HEK293 (cell line): ENCODE measurements at regions not wholly inside any gene's neighbourhood (a gene's known extent, or its start where the extent isn't known, plus 50 kb on each side); places are given as distances from the start of the nearest gene placed in this dataset.

Experiments used
- CTCF ChIA-PET: fragments of 350-600 bp; formaldehyde crosslinking; extraction: SDS; loops from one replicate; lab custom pipeline; 2021; ENCODE audit warnings: antibody characterized with exemption; lab: Yijun Ruan, JAX
- POLR2A ChIA-PET: fragments of 300-600 bp; formaldehyde crosslinking; extraction: SDS; loops from one replicate; lab custom pipeline; 2020; ENCODE audit warnings: antibody characterized with exemption, inconsistent platforms; lab: Yijun Ruan, JAX
- H3K27ac ChIP-seq: fragments of 200-500 bp; sonication (Bioruptor generic); 2 replicates; pipeline ENCODE4 v1.5.1; 2014; ENCODE audit warnings: low read depth, low read length, control low read depth, inconsistent platforms; ENCODE audit errors: extremely low read depth
- H3K36me3 ChIP-seq, 2 experiments: fragments of 200-500 bp in 1 of 2; sonication (Bioruptor generic) in 1 of 2; 1 replicate in 1 of 2; 2 replicates in 1 of 2; pipeline ENCODE4 v1.5.1; 2014 to 2017; ENCODE audit warnings: inconsistent platforms in 2 of 2, low read length in 2 of 2; ENCODE audit not compliant: control insufficient read depth in 2 of 2, insufficient read depth in 1 of 2
- H3K4me1 ChIP-seq: fragments of 200-500 bp; sonication (Bioruptor generic); 2 replicates; pipeline ENCODE4 v1.5.1; 2014; ENCODE audit warnings: mild to moderate bottlenecking, low read length, inconsistent platforms; ENCODE audit not compliant: control insufficient read depth, insufficient read depth
- H3K4me3 ChIP-seq: 2 replicates; pipeline ENCODE4 v1.5.1; 2011; ENCODE audit warnings: low read depth, mild to moderate bottlenecking, control low read depth, low read length, moderate library complexity
- H3K9me3 ChIP-seq: fragments of 200-500 bp; sonication (Bioruptor generic); 2 replicates; pipeline ENCODE4 v1.5.1; 2014; ENCODE audit warnings: low read depth, low read length, inconsistent platforms; ENCODE audit not compliant: control insufficient read depth, insufficient read depth
- ELK4 ChIP-seq: IDR thresholded peaks from 2 replicates; pipeline ENCODE4 v1.6.1; 2011; ENCODE audit warnings: mild to moderate bottlenecking, low read depth, low read length, borderline replicate concordance
- KLF1 ChIP-seq: fragments of 450-650 bp; formaldehyde crosslinking; IDR thresholded peaks from 2 replicates; pipeline ENCODE4 v1.5.1; 2016; ENCODE audit warnings: missing biosample characterization, missing genetic modification characterization
- KLF16 ChIP-seq: fragments of 450-650 bp; formaldehyde crosslinking; IDR thresholded peaks from 2 replicates; pipeline ENCODE4 v1.5.1; 2017; ENCODE audit warnings: missing biosample characterization, missing genetic modification characterization
- KLF7 ChIP-seq: fragments of 450-650 bp; formaldehyde crosslinking; IDR thresholded peaks from 2 replicates; pipeline ENCODE4 v1.5.1; 2016; ENCODE audit warnings: missing biosample characterization, missing genetic modification characterization, borderline replicate concordance
- PATZ1 ChIP-seq: fragments of 450-650 bp; formaldehyde crosslinking; IDR thresholded peaks from 2 replicates; pipeline ENCODE4 v1.5.1; 2016; ENCODE audit warnings: missing biosample characterization, missing genetic modification characterization
- SALL2 ChIP-seq: fragments of 450-650 bp; formaldehyde crosslinking; IDR thresholded peaks from 2 replicates; pipeline ENCODE4 v1.5.0; 2017; ENCODE audit warnings: missing biosample characterization, mild to moderate bottlenecking, missing genetic modification characterization, borderline replicate concordance
- ZBTB11 ChIP-seq: fragments of 450-650 bp; formaldehyde crosslinking; conservative IDR thresholded peaks from 2 replicates; pipeline ENCODE4 v1.5.1; 2016; ENCODE audit warnings: low read depth, missing biosample characterization, missing genetic modification characterization
- ZBTB17 ChIP-seq: fragments of 450-650 bp; formaldehyde crosslinking; IDR thresholded peaks from 2 replicates; pipeline ENCODE4 v1.5.1; 2016; ENCODE audit warnings: missing biosample characterization, missing genetic modification characterization
- ZBTB44 ChIP-seq: fragments of 450-650 bp; IDR thresholded peaks from 2 replicates; pipeline ENCODE4 v1.5.1; 2018; ENCODE audit warnings: missing biosample characterization, mild to moderate bottlenecking, missing genetic modification characterization
- ZFP41 ChIP-seq: fragments of 450-650 bp; formaldehyde crosslinking; IDR thresholded peaks from 2 replicates; pipeline ENCODE4 v1.5.1; 2016; ENCODE audit warnings: missing biosample characterization, missing genetic modification characterization, borderline replicate concordance
- ZNF132 ChIP-seq: fragments of 450-650 bp; formaldehyde crosslinking; IDR thresholded peaks from 2 replicates; pipeline ENCODE4 v1.5.1; 2017; ENCODE audit warnings: missing biosample characterization, missing genetic modification characterization, borderline replicate concordance
- ZNF146 ChIP-seq: fragments of 450-650 bp; formaldehyde crosslinking; IDR thresholded peaks from 2 replicates; pipeline ENCODE4 v1.5.1; 2016; ENCODE audit warnings: missing biosample characterization, missing genetic modification characterization
- ZNF18 ChIP-seq: fragments of 450-650 bp; formaldehyde crosslinking; IDR thresholded peaks from 2 replicates; pipeline ENCODE4 v1.5.1; 2016; ENCODE audit warnings: missing biosample characterization, missing genetic modification characterization
- ZNF223 ChIP-seq: fragments of 450-650 bp; formaldehyde crosslinking; IDR thresholded peaks from 2 replicates; pipeline ENCODE4 v1.5.1; 2016; ENCODE audit warnings: missing biosample characterization, missing genetic modification characterization
- ZNF23 ChIP-seq: fragments of 450-650 bp; formaldehyde crosslinking; IDR thresholded peaks from 2 replicates; pipeline ENCODE4 v1.5.1; 2016; ENCODE audit warnings: missing biosample characterization, missing genetic modification characterization, borderline replicate concordance
- ZNF292 ChIP-seq: fragments of 450-650 bp; formaldehyde crosslinking; IDR thresholded peaks from 2 replicates; pipeline ENCODE4 v1.5.1; 2016; ENCODE audit warnings: low read depth, missing biosample characterization, missing genetic modification characterization, borderline replicate concordance
- ZNF302 ChIP-seq: fragments of 450-650 bp; formaldehyde crosslinking; IDR thresholded peaks from 2 replicates; pipeline ENCODE4 v1.5.1; 2016; ENCODE audit warnings: missing biosample characterization, missing genetic modification characterization, low read depth
- ZNF416 ChIP-seq: fragments of 450-650 bp; formaldehyde crosslinking; IDR thresholded peaks from 2 replicates; pipeline ENCODE4 v1.5.1; 2016; ENCODE audit warnings: missing biosample characterization, missing genetic modification characterization
- ZNF426 ChIP-seq: fragments of 450-650 bp; formaldehyde crosslinking; IDR thresholded peaks from 2 replicates; pipeline ENCODE4 v1.5.1; 2017; ENCODE audit warnings: missing biosample characterization, missing genetic modification characterization, mild to moderate bottlenecking, inconsistent platforms, moderate library complexity
- ZNF580 ChIP-seq: fragments of 450-650 bp; formaldehyde crosslinking; IDR thresholded peaks from 2 replicates; pipeline ENCODE4 v1.5.1; 2016; ENCODE audit warnings: missing biosample characterization, missing genetic modification characterization
- ZNF610 ChIP-seq: fragments of 450-650 bp; formaldehyde crosslinking; IDR thresholded peaks from 2 replicates; pipeline ENCODE4 v1.5.1; 2016; ENCODE audit warnings: missing biosample characterization, missing genetic modification characterization, borderline replicate concordance
- ZNF658 ChIP-seq: fragments of 450-650 bp; formaldehyde crosslinking; IDR thresholded peaks from 2 replicates; pipeline ENCODE4; 2016; ENCODE audit warnings: missing biosample characterization, missing genetic modification characterization

- TF ChIP-seq SALL2 (tag by site-specific recombination) (no peak), KLF16 (tag by site-specific recombination) (no peak), ZNF223 (tag by site-specific recombination) (no peak), ZNF302 (tag by site-specific recombination) (no peak), ZBTB44 (tag by site-specific recombination) (no peak), ZNF658 (tag by site-specific recombination) (no peak), ZNF610 (no peak), ZNF146 (no peak)
- TF ChIP-seq, all 188 proteins: peak for 0
- CTCF ChIA-PET: interaction anchor here (0.6 kb wide), 2 partner anchors 10 to 827 kb away, joined by 3 to 4 read pairs; no protein-coding TSS in a partner anchor
- Histone ChIP-seq H3K27ac (no peak overlapping the region), H3K4me3 (no peak overlapping the region), H3K36me3 (no peaks in the 10 kb centered on the region), H3K4me1 (no peaks in the 10 kb centered on the region), H3K9me3 (no peaks in the 10 kb centered on the region)
- POLR2A ChIA-PET: no interaction called here
Observed at GRCh38 chr5:52269401-52269800, 518.3 kb upstream of the ITGA1 start.

GRCh38 chr5:52269859-52270258 is 517.9 kb upstream of the ITGA1 start:
- H3K9me3 ChIP-seq: no peaks in the 10 kb centered on the region
- no peak for TF ChIP-seq ZNF18 (tag by site-specific recombination)
- no peak for TF ChIP-seq ZNF416 (tag by site-specific recombination)
- no peak for TF ChIP-seq ZNF23 (tag by site-specific recombination)
- TF ChIP-seq, all 188 proteins: peak for 0
- ChIA-PET POLR2A (no interaction called here), CTCF (interaction anchor here (0.6 kb wide), 1 partner anchor 9 kb away, joined by 4 read pairs; no protein-coding TSS in a partner anchor)
- Histone ChIP-seq H3K27ac (no peak overlapping the region), H3K4me1 (no peaks in the 10 kb centered on the region), H3K4me3 (no peak overlapping the region), H3K36me3 (no peaks in the 10 kb centered on the region)

- H3K4me3 ChIP-seq: no peak overlapping the region
- H3K36me3 ChIP-seq: no peaks in the 10 kb centered on the region
- no peak overlapping the region for H3K27ac ChIP-seq
- CTCF ChIA-PET: no interaction called here
- POLR2A ChIA-PET: no interaction called here
- H3K4me1 ChIP-seq: no peaks in the 10 kb centered on the region
- no peaks in the 10 kb centered on the region for H3K9me3 ChIP-seq
- TF ChIP-seq ZNF426 (tag by site-specific recombination): no peak
- no peak for TF ChIP-seq PATZ1 (tag by site-specific recombination)
- no peak for TF ChIP-seq KLF1 (tag by site-specific recombination)
- no peak for TF ChIP-seq ZNF580 (tag by site-specific recombination)
- TF ChIP-seq ZNF132: no peak
- no peak for TF ChIP-seq ZFP41 (tag by site-specific recombination)
- TF ChIP-seq KLF7 (tag by site-specific recombination): no peak
- TF ChIP-seq ELK4: no peak
- no peak for TF ChIP-seq ZBTB11 (tag by site-specific recombination)
- no peak for TF ChIP-seq ZNF292 (tag by site-specific recombination)
- TF ChIP-seq ZBTB17 (tag by site-specific recombination): no peak
Observed at GRCh38 chr5:52275639-52276038, 512.1 kb upstream of the ITGA1 start.
